ENCODE measurements at regions not wholly inside any gene's neighbourhood (a gene's known extent, or its start where the extent isn't known, plus 50 kb on each side); places are given as distances from the start of the nearest gene placed in this dataset.
A peak's percentile ranks its signal among the peaks of the same experiment; 100 is the strongest.

DNA sequence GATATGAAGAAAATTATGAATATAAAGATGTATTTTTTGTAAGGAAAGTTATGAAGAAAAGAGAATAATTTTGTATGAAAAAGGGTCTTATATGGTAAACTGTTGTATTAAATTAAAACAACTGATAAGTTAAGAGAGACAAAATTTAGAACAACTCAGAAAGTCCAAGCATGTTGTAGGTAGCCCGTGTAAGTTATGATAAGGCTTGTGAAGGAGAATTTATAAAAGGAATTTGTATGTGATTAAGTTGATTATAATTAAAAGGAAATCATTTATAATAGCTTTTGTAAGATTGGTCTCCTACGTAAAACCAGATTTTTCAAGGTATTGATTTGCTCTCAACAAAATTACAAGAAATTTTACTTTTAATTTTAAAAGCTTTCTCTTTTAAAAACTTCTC is 1579.3 kb downstream of the HACE1 start:
- in situ Hi-C loops (cut with HindIII; ENCODE audit: low pct_ligation_motif_present, low pct_unique_long_range_greater_than_20kb, low sequenced_read_pairs) = no loop called here
- no peak for DNase-seq

DNA sequence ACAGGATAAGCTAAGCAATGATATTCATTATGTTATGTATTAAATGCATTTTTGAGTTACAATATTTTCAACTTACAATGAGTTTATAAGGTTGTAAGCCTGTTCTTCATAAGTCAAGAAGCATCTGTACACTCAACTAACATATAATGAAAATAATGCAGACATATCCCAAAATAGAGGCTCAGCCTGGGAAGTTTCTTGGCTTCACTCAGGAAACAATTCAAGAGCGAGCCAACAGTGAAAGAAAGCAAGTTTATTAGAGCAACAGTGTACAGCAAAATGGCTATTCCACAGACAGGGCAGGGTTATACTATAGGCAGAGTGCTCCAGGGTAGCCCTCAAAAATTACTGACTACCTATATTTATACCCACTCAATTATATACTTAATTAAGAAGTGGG is 1581.8 kb downstream of the HACE1 start:
- no peak for DNase-seq
- in situ Hi-C loops (cut with HindIII; ENCODE audit: low pct_ligation_motif_present, low pct_unique_long_range_greater_than_20kb, low sequenced_read_pairs) = no loop called here

DNA sequence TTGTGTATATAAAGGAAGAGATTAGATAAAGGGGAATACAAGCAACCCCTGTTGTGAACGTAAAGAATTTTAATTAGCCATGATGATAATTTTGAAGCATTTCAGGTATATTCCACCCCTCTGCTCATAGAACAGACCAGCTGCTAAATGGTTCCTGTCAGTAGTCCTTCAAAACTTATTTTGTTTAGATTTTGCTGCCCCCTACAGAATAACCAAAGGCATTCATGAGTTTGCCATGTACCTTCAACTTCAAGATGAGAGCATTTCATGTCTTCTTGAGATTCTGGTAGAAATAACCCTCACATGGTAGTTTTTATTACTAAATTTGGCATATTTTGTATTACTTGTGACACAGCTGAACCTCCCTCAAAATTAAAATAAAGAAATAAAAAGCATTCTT is 1586.7 kb downstream of the HACE1 start:
- peak; percentile 33 for DNase-seq
- in situ Hi-C loops (cut with HindIII; ENCODE audit: low pct_ligation_motif_present, low pct_unique_long_range_greater_than_20kb, low sequenced_read_pairs) = no loop called here

DNA sequence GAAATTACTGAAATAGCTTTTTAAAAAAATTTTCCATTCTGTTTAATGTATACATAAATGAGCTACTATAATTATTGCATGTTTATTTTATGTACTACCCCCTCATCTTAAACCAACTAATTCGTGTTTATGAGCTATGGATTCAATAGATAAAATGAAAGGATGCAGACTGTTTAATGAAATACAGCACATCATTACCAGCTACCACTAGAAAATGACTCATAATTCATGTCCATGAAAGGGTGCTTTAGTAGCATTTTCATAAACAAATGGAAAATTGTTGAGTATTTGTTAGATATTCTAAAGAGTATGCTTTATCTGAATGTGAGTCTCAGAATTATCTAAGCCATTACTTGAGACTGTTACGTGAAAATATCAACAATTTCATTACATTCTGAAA is 1590.1 kb downstream of the HACE1 start:
- in situ Hi-C loops (cut with HindIII; ENCODE audit: low pct_ligation_motif_present, low pct_unique_long_range_greater_than_20kb, low sequenced_read_pairs) = no loop called here
- no peak for DNase-seq

DNA sequence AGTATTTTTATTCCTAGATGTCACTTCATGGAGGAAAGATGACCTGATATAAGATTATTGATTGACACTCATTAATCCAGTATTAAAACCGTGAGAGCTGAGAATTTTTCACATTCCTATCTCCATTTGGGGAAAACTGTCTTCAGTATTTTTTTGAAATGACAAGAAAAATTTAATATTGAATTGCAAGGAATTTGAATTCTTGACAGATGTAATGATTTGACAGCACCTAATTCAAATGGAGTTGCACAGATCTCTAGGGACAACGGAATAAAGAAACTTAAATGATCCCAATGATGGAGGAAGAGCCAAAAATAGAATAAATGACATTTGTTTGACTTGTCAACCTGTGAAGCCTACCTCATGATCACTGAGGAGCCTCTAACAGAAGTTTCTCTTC is 1591.4 kb downstream of the HACE1 start:
- in situ Hi-C loops (cut with HindIII; ENCODE audit: low pct_ligation_motif_present, low pct_unique_long_range_greater_than_20kb, low sequenced_read_pairs) = no loop called here
- no peak for DNase-seq

DNA sequence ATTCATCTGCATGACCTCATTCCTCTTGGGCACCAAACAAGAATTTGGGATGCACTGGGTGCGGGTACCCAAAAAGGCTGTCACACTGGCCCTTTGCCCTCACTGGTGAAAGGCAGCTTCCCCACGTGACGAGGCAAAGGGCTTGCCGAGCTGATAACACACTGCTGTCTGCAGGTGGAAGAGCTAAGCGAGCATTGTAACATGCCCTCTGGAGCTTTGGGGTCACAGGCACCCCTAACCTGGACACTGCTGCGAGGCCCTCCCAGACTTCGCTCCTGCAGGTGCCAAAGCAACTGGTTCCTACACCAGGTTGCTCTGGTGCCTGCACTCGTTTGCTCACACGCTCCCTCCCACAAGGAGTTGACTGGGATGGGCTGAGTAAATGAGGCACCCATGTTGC is 1595.7 kb downstream of the HACE1 start:
- in situ Hi-C loops (cut with HindIII; ENCODE audit: low pct_ligation_motif_present, low pct_unique_long_range_greater_than_20kb, low sequenced_read_pairs) = no loop called here
- no peak for DNase-seq

DNA sequence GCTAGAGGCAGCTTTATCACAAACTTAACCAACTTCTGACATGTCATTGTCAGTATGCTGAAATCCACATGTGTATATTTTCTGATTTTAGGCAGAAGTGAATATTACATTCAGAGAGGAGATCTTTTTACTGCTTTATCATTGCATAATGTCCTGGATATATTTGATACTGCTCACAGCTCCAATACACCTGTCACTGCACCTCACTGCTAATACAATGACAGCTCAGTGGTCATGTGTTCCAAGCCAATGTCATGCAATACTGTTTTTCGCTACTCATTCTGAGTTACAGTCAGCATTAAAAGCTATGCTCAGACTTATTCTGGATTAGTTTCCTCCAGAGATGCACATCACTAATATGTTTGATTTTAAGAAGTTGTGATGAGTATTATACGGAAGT is 1604.6 kb downstream of the HACE1 start:
- DNase-seq = no peak
- in situ Hi-C loops (cut with HindIII; ENCODE audit: low pct_ligation_motif_present, low pct_unique_long_range_greater_than_20kb, low sequenced_read_pairs) = no loop called here

DNA sequence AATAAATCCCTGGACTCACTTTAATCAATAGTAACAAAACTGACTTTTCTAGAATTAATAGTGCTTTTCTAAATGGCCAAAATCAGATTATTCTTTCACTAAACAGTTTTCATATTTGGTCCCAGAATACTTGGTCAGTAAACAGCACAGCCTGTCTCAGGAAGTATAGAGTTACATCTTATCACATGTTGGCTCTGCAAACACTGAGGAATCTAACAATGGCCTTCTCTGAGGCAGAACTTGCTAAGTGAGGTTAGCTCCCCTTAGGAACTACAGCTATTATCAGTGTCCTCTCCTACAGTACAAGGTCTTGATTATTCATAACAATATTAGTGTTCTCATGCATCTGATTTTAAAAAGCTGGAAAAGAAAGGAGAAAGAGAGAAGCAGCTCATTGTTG is 1622.8 kb downstream of the HACE1 start:
- in situ Hi-C loops (cut with HindIII; ENCODE audit: low pct_ligation_motif_present, low pct_unique_long_range_greater_than_20kb, low sequenced_read_pairs) = no loop called here
- DNase-seq = no peak

DNA sequence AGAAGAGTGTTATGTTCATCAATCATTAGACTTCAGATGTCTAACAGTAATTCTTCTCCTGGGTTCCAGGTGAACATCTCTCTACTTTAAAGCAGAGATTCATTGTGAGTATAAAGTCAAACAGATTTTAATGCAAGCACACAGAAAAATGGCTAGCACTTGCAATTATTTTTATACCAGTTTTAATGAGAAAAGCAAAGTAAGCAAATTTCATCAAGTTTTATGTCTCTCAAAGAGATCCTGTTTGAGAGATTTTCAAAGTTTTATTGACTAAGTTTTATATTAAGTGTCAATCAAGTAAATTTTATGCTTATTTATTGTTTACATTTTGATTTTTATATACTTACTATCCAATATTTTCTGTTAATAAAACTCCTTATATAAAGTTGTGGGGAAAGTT is 1628.5 kb downstream of the HACE1 start:
- in situ Hi-C loops (cut with HindIII; ENCODE audit: low pct_ligation_motif_present, low pct_unique_long_range_greater_than_20kb, low sequenced_read_pairs) = no loop called here
- DNase-seq = no peak

DNA sequence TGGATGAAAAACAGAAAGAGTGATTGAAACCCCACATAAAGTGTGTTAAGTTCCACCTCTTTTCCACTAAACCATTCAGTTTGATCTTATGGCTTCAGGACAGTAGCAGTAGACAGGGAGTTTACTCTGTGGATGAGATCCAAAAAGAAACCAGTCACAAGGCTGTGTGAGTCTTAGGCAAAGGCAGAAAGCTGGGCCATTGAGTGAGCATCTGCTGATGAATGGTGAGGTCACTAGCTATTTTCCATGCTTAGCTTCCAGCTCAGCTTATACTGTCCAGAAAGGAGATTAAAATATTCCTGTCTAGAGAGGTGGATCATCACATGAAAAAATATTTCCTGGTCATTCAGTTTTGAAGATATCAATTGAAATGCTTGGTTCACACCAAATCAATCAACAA is 1643.9 kb downstream of the HACE1 start:
- no peak for DNase-seq
- in situ Hi-C loops (cut with HindIII; ENCODE audit: low pct_ligation_motif_present, low pct_unique_long_range_greater_than_20kb, low sequenced_read_pairs) = no loop called here

DNA sequence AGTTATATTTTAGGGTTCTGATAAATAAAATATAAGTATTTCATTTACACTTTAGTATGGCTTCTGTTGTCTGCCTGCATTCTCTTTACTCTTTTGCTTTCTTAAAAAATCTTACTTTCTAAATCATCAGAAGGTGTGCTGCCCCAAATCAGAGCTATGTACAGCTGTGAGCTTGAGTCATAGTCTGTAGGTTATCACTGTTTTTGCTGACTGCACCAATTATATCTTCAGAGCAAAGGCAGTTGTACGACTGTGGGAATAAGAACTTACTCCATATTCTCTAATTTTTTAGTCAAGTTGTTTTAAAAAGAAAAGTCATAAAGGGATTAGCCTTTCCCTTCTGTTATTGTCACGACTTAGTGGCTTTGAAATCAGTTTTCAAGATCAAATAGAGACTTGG is 1649.0 kb downstream of the HACE1 start:
- in situ Hi-C loops (cut with HindIII; ENCODE audit: low pct_ligation_motif_present, low pct_unique_long_range_greater_than_20kb, low sequenced_read_pairs) = no loop called here
- DNase-seq = no peak

DNA sequence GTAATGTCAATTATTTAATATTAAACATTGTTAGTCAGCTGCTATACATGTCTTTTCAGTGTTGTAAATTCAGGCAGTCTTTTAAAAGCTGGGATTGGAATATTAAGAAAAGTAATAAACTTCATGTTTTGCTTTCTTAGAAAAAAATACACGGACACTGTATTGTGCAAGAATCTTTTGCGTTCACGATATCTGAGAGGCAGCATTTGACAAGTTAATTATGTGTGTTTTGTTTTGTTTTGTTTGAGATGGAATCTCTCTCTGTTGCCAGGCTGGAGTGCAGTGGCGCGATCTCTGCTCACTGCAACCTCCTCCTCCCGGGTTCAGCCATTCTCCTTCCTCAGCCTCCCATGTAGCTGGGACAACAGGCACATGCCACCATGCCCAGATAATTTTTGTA is 1661.3 kb downstream of the HACE1 start:
- in situ Hi-C loops (cut with HindIII; ENCODE audit: low pct_ligation_motif_present, low pct_unique_long_range_greater_than_20kb, low sequenced_read_pairs) = no loop called here
- no peak for DNase-seq

DNA sequence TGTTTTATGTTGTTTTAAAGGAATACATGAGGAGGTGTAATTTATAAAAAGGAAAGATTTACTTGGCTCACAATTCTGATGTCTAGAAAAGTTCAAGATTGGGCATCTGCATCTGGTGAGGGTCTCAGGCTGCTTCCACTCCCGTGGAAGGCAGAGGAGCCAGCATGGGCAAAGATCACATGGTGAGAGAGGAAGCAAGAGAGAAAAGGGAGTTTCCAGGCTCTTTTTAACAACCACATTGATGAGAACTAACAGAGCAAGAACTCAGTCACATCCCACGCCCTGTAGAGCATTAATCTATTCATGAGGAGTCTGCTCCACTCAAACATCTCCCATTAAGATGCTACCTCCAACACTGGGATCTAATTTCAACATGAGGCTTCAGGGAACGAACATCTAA is 1666.3 kb downstream of the HACE1 start:
- no peak for DNase-seq
- in situ Hi-C loops (cut with HindIII; ENCODE audit: low pct_ligation_motif_present, low pct_unique_long_range_greater_than_20kb, low sequenced_read_pairs) = no loop called here

DNA sequence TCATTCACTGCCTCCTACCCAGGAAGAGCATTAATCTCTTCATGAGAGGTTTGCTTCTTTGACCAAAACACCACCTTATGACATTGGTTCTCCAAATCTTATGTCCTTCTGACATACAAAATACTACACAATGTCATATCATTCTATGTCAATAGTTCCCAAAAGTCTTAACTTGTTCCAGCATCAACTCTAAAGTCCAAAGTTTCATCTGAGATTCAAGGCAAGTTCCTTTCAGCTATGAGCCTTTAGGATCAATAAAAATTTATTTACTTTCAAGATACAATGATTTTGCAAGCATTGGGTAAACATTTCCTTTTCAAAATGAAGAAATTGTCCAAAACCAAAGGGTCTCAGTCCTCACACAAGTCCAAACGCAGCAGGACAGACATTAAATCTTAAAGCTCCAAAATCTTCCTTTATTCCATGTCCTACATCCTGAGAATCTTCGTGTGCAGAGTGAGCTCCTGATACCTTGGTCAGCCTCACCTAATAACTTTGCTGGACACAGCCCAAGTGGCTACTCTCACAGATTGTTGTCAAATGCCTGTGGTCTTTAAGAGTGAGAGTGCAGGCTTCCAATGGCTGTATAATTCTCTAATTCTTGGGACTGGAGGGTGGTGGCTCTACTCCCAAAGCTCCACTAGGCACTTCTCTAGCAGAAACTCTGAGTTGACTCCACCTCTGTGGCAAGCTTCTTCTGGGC is 1668.2 kb downstream of the HACE1 start:
- in situ Hi-C loops (cut with HindIII; ENCODE audit: low pct_ligation_motif_present, low pct_unique_long_range_greater_than_20kb, low sequenced_read_pairs) = no loop called here
- no peak for DNase-seq

DNA sequence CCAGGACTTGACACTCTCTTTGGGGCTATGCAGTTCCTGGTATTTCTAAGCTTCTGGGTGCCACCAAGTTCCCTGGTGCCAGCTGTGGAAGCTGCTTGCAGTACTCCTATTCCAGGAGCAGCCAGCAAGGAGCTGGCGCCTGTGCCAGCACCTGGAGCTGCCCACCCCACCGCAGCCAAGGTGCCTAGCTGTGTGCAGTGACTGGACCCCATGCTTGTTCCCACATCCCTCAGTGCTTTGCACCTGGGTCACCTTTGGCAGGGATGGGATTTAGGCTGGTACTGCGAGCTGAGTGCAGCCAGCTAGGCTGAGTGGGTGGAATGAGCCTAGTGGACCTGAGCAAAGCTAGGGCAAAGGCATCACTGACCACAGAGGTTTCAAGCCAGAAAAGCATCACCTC is 1674.9 kb downstream of the HACE1 start:
- DNase-seq = no peak
- in situ Hi-C loops (cut with HindIII; ENCODE audit: low pct_ligation_motif_present, low pct_unique_long_range_greater_than_20kb, low sequenced_read_pairs) = no loop called here

DNA sequence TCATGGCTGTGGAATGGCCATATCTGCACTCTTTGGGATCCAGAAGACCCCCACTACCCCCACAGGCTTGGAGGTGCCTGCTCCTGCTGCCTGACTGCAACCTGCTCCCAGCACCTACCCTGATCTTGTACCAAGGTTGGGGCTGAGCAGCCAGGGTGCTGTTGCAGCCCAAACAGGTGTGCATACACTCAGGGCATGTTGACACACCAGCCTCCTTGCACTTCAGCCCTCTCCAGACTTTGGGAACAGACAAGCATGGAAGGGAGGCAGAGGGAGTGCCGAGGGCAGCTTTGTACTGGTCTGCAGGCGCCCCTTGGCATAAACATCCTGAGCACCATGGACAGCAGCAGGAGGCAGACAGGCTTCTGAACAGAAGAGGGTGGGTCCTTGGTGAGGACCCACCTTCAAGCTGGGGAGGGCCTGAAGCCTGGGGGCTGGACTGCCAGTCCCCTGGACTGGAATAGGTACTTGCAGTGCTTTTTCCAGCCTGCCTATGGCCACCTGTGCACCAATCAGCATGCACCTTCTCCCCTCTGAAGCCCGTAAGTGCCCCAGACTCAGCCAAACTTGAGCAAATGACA is 1675.8 kb downstream of the HACE1 start:
- DNase-seq = no peak
- in situ Hi-C loops (cut with HindIII; ENCODE audit: low pct_ligation_motif_present, low pct_unique_long_range_greater_than_20kb, low sequenced_read_pairs) = no loop called here

DNA sequence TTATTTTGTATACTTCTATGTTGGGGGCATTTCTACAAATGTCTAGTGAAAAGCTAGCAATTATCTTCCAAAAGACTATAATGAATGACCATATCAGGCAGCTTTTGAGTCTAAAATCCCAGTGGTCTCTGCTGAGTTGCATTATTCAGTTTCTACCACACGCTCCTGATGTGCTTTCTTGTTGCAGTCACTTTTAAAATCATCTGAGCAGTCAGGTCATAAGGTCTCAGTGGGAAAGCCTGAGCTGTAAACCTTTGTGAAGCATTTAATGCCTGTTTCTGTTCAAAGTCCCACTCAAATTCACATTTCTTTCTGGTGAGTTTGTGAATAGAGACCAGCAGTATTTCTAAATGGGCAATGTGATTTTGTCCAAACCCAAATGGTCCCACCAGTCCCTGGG is 1681.5 kb downstream of the HACE1 start:
- DNase-seq = no peak
- in situ Hi-C loops (cut with HindIII; ENCODE audit: low pct_ligation_motif_present, low pct_unique_long_range_greater_than_20kb, low sequenced_read_pairs) = no loop called here

DNA sequence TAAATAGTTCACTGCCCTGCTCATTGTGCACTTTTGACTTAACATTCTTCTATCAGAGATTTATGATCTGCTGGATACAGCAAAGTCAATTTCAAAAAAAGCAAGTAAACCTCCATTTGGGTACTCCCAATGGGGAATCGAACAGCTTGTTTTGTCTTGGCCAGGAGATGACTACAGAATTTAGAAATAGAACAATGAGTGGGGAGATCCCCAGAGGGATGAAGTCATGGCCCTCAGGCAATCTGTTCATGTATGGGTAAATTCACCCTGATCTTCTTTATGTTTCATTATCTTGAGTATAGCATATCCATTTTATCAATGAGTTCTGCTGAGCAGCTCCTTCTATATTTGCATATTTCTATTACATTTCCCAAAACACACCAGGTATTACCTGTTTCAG is 1681.9 kb downstream of the HACE1 start:
- no peak for DNase-seq
- in situ Hi-C loops (cut with HindIII; ENCODE audit: low pct_ligation_motif_present, low pct_unique_long_range_greater_than_20kb, low sequenced_read_pairs) = no loop called here

DNA sequence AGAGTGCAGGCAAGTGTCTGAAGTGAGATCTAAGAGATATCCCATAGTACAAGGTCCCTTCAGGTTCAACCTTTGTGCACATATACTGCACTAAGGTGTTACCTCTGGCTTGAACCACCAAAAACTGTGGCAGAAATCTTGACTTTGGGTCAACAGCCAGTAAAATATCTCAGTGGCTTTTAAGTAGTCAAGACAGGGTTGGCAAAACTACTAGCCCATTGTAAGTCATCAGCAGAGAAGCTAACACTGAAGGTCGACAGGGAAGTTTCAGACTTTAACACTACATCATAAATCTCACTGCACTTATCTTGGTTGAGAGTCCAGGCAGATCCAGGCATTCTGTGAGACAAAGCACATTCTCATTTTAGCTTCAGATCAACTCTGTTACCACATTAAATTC is 1684.7 kb downstream of the HACE1 start:
- no peak for DNase-seq
- in situ Hi-C loops (cut with HindIII; ENCODE audit: low pct_ligation_motif_present, low pct_unique_long_range_greater_than_20kb, low sequenced_read_pairs) = no loop called here

DNA sequence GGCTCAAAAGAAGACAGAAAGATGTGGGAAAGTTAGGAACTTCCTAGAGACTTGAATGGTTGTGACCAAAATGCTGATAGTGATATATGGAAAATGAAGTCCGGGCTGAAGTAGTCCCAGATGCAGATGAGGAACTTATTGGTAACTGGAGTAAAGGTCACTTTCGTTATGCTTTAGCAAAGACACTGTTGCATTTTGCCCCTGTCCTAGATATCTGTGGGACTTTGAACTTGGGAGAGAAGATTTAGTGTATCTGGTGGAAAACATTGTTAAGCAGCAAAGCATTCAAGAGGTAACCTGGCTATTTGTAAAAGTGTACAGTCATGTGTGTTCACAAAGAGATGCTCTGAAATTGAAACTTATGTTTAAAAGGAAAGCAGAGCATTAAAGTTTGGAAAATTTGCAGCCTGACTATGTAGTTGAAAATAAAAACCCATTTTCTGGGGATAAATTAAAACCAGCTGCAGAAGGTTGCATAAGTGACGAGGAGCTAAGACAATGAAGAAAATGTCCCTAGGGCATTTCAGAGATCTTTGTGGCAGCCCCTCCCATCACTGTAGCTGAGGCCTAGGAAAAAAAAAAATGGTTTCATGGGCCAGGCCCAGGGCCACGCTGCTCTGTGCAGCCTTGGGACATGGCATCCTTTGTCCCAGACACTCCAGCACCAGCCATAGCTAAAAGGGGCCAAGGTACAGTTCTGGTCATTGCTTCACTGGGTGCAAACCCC is 1692.2 kb downstream of the HACE1 start:
- DNase-seq = no peak
- in situ Hi-C loops (cut with HindIII; ENCODE audit: low pct_ligation_motif_present, low pct_unique_long_range_greater_than_20kb, low sequenced_read_pairs) = no loop called here
